ENCODE measurements at regions not wholly inside any gene's neighbourhood (a gene's known extent, or its start where the extent isn't known, plus 50 kb on each side); places are given as distances from the start of the nearest gene placed in this dataset.

- TF ChIP-seq, protein P1, sequence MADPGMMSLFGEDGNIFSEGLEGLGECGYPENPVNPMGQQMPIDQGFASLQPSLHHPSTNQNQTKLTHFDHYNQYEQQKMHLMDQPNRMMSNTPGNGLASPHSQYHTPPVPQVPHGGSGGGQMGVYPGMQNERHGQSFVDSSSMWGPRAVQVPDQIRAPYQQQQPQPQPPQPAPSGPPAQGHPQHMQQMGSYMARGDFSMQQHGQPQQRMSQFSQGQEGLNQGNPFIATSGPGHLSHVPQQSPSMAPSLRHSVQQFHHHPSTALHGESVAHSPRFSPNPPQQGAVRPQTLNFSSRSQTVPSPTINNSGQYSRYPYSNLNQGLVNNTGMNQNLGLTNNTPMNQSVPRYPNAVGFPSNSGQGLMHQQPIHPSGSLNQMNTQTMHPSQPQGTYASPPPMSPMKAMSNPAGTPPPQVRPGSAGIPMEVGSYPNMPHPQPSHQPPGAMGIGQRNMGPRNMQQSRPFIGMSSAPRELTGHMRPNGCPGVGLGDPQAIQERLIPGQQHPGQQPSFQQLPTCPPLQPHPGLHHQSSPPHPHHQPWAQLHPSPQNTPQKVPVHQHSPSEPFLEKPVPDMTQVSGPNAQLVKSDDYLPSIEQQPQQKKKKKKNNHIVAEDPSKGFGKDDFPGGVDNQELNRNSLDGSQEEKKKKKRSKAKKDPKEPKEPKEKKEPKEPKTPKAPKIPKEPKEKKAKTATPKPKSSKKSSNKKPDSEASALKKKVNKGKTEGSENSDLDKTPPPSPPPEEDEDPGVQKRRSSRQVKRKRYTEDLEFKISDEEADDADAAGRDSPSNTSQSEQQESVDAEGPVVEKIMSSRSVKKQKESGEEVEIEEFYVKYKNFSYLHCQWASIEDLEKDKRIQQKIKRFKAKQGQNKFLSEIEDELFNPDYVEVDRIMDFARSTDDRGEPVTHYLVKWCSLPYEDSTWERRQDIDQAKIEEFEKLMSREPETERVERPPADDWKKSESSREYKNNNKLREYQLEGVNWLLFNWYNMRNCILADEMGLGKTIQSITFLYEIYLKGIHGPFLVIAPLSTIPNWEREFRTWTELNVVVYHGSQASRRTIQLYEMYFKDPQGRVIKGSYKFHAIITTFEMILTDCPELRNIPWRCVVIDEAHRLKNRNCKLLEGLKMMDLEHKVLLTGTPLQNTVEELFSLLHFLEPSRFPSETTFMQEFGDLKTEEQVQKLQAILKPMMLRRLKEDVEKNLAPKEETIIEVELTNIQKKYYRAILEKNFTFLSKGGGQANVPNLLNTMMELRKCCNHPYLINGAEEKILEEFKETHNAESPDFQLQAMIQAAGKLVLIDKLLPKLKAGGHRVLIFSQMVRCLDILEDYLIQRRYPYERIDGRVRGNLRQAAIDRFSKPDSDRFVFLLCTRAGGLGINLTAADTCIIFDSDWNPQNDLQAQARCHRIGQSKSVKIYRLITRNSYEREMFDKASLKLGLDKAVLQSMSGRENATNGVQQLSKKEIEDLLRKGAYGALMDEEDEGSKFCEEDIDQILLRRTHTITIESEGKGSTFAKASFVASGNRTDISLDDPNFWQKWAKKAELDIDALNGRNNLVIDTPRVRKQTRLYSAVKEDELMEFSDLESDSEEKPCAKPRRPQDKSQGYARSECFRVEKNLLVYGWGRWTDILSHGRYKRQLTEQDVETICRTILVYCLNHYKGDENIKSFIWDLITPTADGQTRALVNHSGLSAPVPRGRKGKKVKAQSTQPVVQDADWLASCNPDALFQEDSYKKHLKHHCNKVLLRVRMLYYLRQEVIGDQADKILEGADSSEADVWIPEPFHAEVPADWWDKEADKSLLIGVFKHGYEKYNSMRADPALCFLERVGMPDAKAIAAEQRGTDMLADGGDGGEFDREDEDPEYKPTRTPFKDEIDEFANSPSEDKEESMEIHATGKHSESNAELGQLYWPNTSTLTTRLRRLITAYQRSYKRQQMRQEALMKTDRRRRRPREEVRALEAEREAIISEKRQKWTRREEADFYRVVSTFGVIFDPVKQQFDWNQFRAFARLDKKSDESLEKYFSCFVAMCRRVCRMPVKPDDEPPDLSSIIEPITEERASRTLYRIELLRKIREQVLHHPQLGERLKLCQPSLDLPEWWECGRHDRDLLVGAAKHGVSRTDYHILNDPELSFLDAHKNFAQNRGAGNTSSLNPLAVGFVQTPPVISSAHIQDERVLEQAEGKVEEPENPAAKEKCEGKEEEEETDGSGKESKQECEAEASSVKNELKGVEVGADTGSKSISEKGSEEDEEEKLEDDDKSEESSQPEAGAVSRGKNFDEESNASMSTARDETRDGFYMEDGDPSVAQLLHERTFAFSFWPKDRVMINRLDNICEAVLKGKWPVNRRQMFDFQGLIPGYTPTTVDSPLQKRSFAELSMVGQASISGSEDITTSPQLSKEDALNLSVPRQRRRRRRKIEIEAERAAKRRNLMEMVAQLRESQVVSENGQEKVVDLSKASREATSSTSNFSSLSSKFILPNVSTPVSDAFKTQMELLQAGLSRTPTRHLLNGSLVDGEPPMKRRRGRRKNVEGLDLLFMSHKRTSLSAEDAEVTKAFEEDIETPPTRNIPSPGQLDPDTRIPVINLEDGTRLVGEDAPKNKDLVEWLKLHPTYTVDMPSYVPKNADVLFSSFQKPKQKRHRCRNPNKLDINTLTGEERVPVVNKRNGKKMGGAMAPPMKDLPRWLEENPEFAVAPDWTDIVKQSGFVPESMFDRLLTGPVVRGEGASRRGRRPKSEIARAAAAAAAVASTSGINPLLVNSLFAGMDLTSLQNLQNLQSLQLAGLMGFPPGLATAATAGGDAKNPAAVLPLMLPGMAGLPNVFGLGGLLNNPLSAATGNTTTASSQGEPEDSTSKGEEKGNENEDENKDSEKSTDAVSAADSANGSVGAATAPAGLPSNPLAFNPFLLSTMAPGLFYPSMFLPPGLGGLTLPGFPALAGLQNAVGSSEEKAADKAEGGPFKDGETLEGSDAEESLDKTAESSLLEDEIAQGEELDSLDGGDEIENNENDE (IDR thresholded peaks at IDR 0.05; ENCODE audit: insufficient replicate concordance, low read length): no peak
- TF ChIP-seq GTF2F1 (IDR thresholded peaks at IDR 0.05; ENCODE audit: borderline replicate concordance, low read depth, low read length): no peak
- TF ChIP-seq ATF2 (IDR thresholded peaks at IDR 0.05; ENCODE audit: low read length): no peak
Observed at GRCh38 chr20:40192081-40192480, 497.0 kb downstream of the MAFB start (continued).
